GM13976 (cell line): ENCODE measurements at regions not wholly inside any gene's neighbourhood (a gene's known extent, or its start where the extent isn't known, plus 50 kb on each side); places are given as distances from the start of the nearest gene placed in this dataset.

Experiments
- DNase-seq: peaks from one replicate; pipeline ENCODE4 v3.0.0; 2012; ENCODE audit warnings: low spot score
- CTCF ChIP-seq: IDR thresholded peaks from 2 replicates; pipeline ENCODE4 v1.5.1; 2012; ENCODE audit warnings: borderline replicate concordance, mild to moderate bottlenecking; ENCODE audit not compliant: insufficient read depth; ENCODE audit errors: extremely low read depth, missing control alignments, control extremely low read depth
- in situ Hi-C: fragments of 300-500 bp; cut with MboI; formaldehyde crosslinking; loops from one replicate; pipeline ENCODE4 v1.12.0; 2022; ENCODE audit warnings: low sequenced_read_pairs, mixed read lengths, inconsistent platforms; ENCODE audit not compliant: unreplicated experiment

GRCh38 chr7:32326078-32326477 lies 164.1 kb downstream of the LSM5 start:
- no peak for DNase-seq
- in situ Hi-C loops: no loop called here
- TF ChIP-seq CTCF: no peak

GRCh38 chr7:32323712-32324111 lies 166.5 kb downstream of the LSM5 start:
- no peak for TF ChIP-seq CTCF
- in situ Hi-C loops: no loop called here
- no peak for DNase-seq

GRCh38 chr7:32319012-32319382 lies 171.2 kb downstream of the LSM5 start:
- no peak for TF ChIP-seq CTCF
- DNase-seq: no peak
- in situ Hi-C loops: no loop called here

GRCh38 chr7:32318300-32319011 lies 171.7 kb downstream of the LSM5 start:
- in situ Hi-C loops: no loop called here
- TF ChIP-seq CTCF: no peak
- DNase-seq: no peak

- in situ Hi-C loops: no loop called here
- no peak for DNase-seq
Measured at GRCh38 chr7:32316839-32317238, 173.3 kb downstream of the LSM5 start.

GRCh38 chr7:32314761-32315160 lies 175.4 kb downstream of the LSM5 start:
- in situ Hi-C loops: no loop called here
- DNase-seq: no peak
- TF ChIP-seq CTCF: no peak

More at GRCh38 chr7:32316839-32317238, 173.3 kb downstream of the LSM5 start:
- TF ChIP-seq CTCF: no peak

- DNase-seq: no peak
- in situ Hi-C loops: no loop called here
- no peak for TF ChIP-seq CTCF
Measured at GRCh38 chr7:32301427-32301826, 188.8 kb downstream of the LSM5 start.
